ENCODE measurements at regions not wholly inside any gene's neighbourhood (a gene's known extent, or its start where the extent isn't known, plus 50 kb on each side); places are given as distances from the start of the nearest gene placed in this dataset.

DNA sequence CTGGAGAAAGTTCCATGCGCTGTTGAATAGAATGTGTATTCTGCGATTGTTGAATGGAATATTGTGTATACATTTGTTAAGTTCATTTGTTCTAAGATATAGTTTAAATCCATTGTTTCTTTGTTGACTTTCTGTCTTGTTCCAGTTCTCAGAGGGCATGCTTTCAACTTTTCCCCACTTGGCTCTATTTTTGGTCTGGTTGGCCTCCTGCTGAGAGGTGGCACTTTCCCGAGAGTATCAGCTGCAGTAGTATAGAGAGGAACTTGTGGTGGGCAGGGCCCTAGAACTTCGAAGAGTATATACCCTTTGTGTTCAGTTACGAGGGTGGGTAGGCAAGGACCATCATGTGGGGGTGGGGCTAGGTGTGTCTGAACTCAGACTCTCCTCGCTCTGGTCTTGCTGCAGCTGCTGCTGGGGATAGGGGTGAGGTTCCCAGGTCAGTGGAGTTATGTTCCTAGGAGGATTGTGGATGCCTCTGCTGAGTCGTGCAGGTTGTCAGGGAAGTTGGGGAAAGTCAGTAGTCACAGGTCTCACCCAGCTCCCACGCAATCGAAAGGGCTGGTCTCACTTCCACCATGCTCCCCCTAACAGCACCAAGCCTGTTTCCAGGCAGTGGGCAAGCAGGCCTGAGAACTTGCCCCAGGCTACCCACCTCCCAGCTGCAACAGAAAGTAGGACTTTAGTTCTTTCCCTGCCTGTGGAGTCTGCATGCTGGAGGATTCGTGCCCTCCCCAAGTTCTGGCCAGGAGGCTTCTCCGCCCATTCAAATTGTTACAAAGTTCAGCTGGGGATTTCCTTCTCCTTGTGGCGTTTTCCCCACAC, 118.9 kb upstream of the SSTR4 start:
- DNase-seq (ENCODE audit: low spot score) = no peak

DNA sequence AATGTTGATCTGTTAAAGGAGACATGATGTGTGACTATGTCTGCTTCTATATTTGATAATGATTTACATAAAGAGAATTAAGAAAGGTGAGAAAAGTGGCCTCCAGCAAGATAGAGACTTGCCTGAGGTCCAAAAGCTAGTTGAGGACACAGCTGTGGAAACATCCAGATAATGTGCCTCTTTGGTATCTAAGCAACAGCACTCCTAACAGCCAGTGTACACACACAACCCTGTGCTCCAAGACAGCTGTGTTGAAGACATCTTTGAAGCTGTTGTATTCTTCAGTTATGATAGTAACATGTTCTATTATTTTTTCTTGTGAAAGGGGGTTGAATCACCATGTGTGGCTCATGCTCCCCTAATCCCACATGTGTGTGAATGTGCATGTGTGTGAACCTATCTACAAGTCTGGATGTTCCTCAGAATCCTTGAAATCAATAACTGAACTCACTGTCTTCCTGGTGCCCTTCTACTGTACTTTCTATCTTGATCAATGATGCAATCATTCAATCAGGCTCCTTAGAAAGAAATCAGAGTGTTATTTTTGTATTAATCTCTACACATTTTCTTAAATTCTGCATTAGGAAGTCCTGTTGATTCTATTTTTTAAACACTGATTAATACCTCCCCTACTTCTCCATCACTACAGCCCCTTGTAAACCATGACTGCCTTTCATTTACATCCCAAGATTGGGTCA, 116.7 kb upstream of the SSTR4 start:
- no peak for DNase-seq (ENCODE audit: low spot score)

GRCh38 chr20:22920898-22921297, 114.2 kb upstream of the SSTR4 start:
- no peak for DNase-seq (ENCODE audit: low spot score)

GRCh38 chr20:22921595-22922421, 113.3 kb upstream of the SSTR4 start:
- peak; percentile 54 for DNase-seq (ENCODE audit: low spot score)

GRCh38 chr20:22922987-22923386, 112.1 kb upstream of the SSTR4 start:
- no peak for DNase-seq (ENCODE audit: low spot score)

DNA sequence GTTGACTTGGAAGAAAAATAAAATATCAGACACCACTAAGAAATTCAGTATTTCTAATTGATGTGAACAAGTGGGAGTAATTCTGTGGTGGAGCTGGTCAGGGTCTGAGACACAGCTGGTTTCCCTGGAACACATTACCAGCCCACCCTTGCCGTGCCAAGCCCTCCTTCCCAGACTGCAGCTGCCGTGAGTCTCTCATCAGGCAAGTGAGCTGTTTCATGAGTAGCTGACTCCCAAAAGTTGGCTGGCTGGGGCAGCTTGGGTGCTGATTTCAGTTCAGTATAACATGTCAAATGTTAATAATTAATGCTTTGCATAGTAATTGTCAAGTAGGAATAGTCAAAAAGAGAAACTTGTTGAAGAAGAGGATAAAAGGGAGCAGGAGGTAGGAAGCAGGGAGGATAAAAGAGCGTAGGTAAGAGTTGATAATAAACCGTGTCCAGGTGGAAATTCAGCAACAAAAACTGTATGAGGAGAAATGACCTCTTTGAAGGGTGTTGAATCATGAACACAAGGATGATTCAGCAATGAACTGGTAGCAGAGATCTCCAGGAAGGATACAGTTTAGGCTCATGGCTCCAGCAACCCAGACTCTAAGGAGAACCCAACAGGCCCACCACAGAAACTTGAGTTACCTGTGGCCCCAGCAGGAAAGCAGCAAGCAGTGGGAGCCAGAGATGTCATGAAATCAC, 110.9 kb upstream of the SSTR4 start:
- DNase-seq (ENCODE audit: low spot score) = no peak

- DNase-seq (ENCODE audit: low spot score) = no peak
These were observed 110.0 kb upstream of the SSTR4 start for GRCh38 chr20:22924949-22925612.

- peak; percentile 55 for DNase-seq (ENCODE audit: low spot score)
These were observed 109.5 kb upstream of the SSTR4 start for GRCh38 chr20:22925613-22925983.

GRCh38 chr20:22927537-22927936, 107.6 kb upstream of the SSTR4 start:
- no peak for DNase-seq (ENCODE audit: low spot score)

GRCh38 chr20:22928679-22929078, 106.4 kb upstream of the SSTR4 start:
- no peak for DNase-seq (ENCODE audit: low spot score)

GRCh38 chr20:22929661-22930060, 105.5 kb upstream of the SSTR4 start:
- no peak for DNase-seq (ENCODE audit: low spot score)

DNA sequence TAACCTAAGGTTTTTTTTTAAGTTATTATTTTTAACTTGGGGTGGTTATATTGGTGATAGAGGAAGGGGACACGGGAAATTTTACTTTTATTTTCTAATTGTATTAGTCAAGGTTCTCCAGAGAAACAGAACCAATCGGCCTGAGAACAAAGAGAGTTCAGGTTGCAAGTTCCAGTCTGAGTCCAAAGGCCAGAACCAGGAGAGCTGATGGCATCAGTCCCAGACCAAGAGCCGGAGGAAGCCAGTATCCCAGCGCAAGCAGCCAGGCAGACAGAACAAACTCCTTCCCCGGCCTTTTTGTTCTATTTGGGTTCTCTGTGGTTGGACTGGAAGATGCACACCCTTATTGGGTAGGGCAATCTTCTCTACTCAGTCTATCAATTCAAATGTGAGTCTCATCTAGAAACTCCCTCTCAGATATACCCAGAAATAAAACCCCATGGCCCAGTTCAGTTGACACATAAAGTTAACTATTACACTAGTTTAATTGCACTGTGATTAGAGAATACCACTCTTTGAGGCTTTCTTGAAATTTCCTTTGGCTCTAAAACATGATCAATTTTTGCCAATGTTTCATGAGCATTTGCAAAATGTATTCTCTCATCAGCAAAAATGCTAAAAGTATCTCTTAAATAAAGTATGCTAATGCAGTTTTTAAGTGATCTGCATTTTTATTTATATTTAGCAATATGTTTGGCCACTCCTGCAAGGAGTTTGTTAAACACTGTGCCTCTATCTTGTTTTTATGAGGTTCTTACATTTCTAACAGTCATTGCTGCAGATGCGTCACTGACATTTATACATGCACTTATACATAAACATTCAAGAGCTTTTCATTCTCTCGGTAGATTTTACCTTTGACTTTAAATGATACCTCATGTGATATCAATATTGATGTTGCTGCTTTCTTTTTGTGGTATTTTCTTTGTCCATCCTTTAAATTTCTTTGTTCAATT, 103.2 kb upstream of the SSTR4 start:
- no peak for DNase-seq (ENCODE audit: low spot score)

DNA sequence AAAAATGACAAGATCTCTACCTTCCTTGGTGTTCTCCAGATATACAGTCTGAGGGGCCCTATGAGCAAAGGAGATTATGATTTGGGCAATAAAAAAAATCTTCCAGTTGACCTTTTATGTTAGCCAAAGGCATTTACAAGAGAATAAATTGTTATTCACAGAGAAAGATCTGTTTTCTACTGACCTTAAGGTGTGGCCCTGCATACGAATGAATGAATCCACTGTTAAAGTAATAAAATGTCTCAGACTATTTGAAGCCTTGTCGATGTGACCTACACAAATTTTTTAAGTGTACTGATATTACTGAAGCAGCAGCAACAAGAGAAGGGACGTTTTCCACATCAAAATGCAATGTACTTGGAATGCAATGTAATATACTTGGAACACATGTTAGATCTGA, 95.9 kb upstream of the SSTR4 start:
- no peak for DNase-seq (ENCODE audit: low spot score)

GRCh38 chr20:22940350-22940749, 94.8 kb upstream of the SSTR4 start:
- DNase-seq (ENCODE audit: low spot score) = no peak

GRCh38 chr20:22941550-22941949, 93.6 kb upstream of the SSTR4 start:
- no peak for DNase-seq (ENCODE audit: low spot score)

DNA sequence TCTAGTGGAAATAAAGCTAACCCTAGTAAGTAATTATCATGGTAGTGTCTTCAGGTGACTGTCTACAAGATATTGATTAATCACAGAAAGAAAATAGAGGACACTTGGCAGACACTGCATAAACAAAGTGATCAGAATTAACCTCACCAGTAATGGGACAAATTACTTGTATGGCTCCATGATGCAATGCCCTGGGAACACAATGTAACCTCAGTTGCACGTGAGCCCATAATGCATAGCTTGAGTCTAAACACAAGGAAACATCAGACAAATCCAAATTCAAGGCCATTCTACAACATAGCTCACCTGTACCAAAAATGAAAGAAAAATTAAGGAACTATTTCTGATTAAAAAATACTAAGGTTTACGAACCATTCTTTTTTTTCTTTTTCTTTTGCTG, 92.4 kb upstream of the SSTR4 start:
- no peak for DNase-seq (ENCODE audit: low spot score)

DNA sequence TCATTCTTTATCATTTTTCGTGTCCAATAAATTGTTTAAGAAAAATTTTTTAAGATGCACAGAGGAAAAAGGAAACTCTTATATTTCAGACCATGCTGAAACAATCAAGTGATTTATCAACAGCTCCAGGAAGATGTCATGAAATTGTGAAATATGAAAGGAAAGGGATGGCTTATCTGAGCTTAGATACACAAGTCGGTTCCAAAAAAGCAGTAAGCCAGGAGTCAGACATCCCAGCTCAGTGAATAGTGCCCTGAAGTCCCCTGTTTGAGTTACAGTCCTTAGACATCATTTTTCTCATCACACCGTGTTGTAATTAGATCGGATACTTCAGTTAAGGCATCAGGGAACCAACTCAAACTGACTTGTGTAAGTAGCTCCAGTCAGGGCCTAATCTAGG, 91.0 kb upstream of the SSTR4 start:
- DNase-seq (ENCODE audit: low spot score) = no peak

GRCh38 chr20:22944936-22945335, 90.2 kb upstream of the SSTR4 start:
- DNase-seq (ENCODE audit: low spot score) = no peak

- DNase-seq (ENCODE audit: low spot score) = no peak
These were observed 88.5 kb upstream of the SSTR4 start for GRCh38 chr20:22946596-22946995.

DNA sequence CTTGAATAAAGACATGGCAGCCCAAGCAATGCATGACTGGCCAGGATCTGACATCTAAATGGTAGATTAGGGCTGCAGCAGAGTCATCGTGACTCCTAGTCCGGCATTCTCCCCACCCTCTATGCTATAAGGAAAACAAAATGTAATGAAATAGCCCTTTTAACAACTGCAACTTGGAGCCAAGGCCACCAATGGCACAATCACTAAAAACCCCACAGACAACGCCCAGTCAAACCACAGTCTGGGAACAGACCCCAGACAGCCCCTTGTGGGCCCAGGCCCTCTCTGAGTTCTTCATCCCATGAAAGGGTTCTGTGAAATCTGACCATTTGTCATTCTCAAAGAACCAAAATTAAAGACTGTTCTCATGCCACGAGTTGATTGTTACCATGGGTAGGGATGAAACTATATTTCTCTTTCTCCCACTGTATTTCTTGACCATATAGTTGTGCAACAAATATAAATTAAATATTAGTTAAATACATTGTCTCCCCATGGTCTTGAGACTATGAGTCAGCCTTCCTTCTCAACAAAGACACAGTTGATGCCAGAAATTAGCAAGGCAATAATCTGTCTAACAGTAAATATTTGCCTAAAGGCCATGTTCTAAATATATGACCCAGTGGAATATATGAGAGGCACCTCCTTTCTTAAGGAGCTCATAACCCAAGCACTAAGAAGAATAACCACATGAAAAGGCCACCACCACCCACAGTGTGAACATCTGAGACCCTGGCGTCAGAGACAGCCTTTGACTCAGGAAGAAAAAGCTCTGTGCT, 85.6 kb upstream of the SSTR4 start:
- no peak for DNase-seq (ENCODE audit: low spot score)

Measured in RKO (cell line).